Endothelial cell of umbilical vein (primary cell): ENCODE measurements at regions not wholly inside any gene's neighbourhood (a gene's known extent, or its start where the extent isn't known, plus 50 kb on each side); places are given as distances from the start of the nearest gene placed in this dataset.

Experiments
- BruUV-seq: library from RNA; stranded (reverse); fragments of 400-500 nt; replicated peaks from 2 replicates; lab custom pipeline; 2021; lab: Mats Ljungman, UMichigan
- CTCF ChIA-PET: fragments of 300-600, 350-600 bp; sonication (Branson Sonifier 250); formaldehyde crosslinking; loops from one replicate; lab custom pipeline; 2021; ENCODE audit warnings: antibody characterized with exemption, inconsistent platforms; lab: Charles Lee
- POLR2A ChIA-PET: fragments of 300-600, 350-600 bp; sonication (Branson Sonifier 250); formaldehyde crosslinking; loops from one replicate; lab custom pipeline; 2021; ENCODE audit warnings: antibody characterized with exemption, inconsistent platforms; lab: Charles Lee
- DNase-seq: peaks from one replicate; pipeline ENCODE4 v3.0.0-alpha.2; 2011; ENCODE audit warnings: low read depth, low spot score
- FAIRE-seq: peaks from 2 replicates; lab custom pipeline; 2011; peaks lifted over from hg19 to GRCh38; lab: Jason Lieb, UNC
- H2AFZ ChIP-seq: 2 replicates; pipeline ENCODE4 v1.6.0; 2012; ENCODE audit warnings: low read depth, low read length, control low read depth, inconsistent platforms
- H3K27ac ChIP-seq: 2 replicates; pipeline ENCODE4 v1.5.1; 2011; ENCODE audit warnings: low read depth, mild to moderate bottlenecking, control low read depth, low read length, moderate library complexity; ENCODE audit not compliant: insufficient read depth
- H3K27me3 ChIP-seq, 2 experiments: 2 replicates each; pipeline versions ENCODE4 v1.6.0 to v1.6.1; 2011; ENCODE audit warnings: low read length in 2 of 2, mixed read lengths in 1 of 2; ENCODE audit not compliant: control insufficient read depth in 2 of 2, insufficient read depth in 2 of 2
- H3K36me3 ChIP-seq, 2 experiments: 2 replicates in 1 of 2; 3 replicates in 1 of 2; pipeline ENCODE4 v1.5.1; 2011; ENCODE audit warnings: low read length in 2 of 2, mild to moderate bottlenecking in 1 of 2, moderate library complexity in 1 of 2; ENCODE audit not compliant: control insufficient read depth in 2 of 2, insufficient read depth in 2 of 2; ENCODE audit errors: extremely low read depth in 1 of 2
- H3K4me1 ChIP-seq: 3 replicates; pipeline ENCODE4 v1.5.1; 2011; ENCODE audit warnings: mild to moderate bottlenecking, low read length; ENCODE audit not compliant: control insufficient read depth, insufficient read depth; ENCODE audit errors: extremely low read depth
- H3K4me2 ChIP-seq: 2 replicates; pipeline ENCODE4 v1.6.1; 2011; ENCODE audit warnings: low read length, control low read depth, mixed read lengths; ENCODE audit not compliant: insufficient read depth
- H3K4me3 ChIP-seq, 3 experiments: fragments of 200-600 bp in 1 of 3; sonication (generic), shearing (Covaris generic) in 1 of 3; replicated peaks in 1 of 3; 2 replicates each; pipeline ENCODE4 v1.5.1; 2011 to 2016; ENCODE audit warnings: control low read depth in 3 of 3, low read length in 3 of 3, mild to moderate bottlenecking in 2 of 3, inconsistent platforms in 1 of 3, low read depth in 1 of 3, moderate library complexity in 1 of 3; ENCODE audit not compliant: insufficient read depth in 1 of 3
- H3K79me2 ChIP-seq: 2 replicates; pipeline ENCODE4 v1.6.0; 2012; ENCODE audit warnings: low read length, inconsistent platforms; ENCODE audit not compliant: control insufficient read depth, insufficient read depth
- H3K9ac ChIP-seq: replicated peaks from 2 replicates; pipeline ENCODE3; 2011; ENCODE audit warnings: low read length, control low read depth; ENCODE audit not compliant: insufficient read depth; ENCODE audit errors: extremely low read depth
- H3K9me1 ChIP-seq: replicated peaks from 3 replicates; pipeline ENCODE4 v1.6.0; 2011; ENCODE audit warnings: mild to moderate bottlenecking, low read length; ENCODE audit not compliant: control insufficient read depth, insufficient read depth; ENCODE audit errors: extremely low read depth
- H3K9me3 ChIP-seq: replicated peaks from 2 replicates; pipeline ENCODE4 v1.5.1; 2012; ENCODE audit warnings: low read length, inconsistent platforms; ENCODE audit not compliant: control insufficient read depth, insufficient read depth
- H4K20me1 ChIP-seq: replicated peaks from 2 replicates; pipeline ENCODE3; 2011; ENCODE audit warnings: mild to moderate bottlenecking, low read length; ENCODE audit not compliant: control insufficient read depth, insufficient read depth; ENCODE audit errors: extremely low read depth
- EZH2 ChIP-seq: IDR thresholded peaks from 2 replicates; pipeline ENCODE4 v1.6.1; 2012; ENCODE audit warnings: borderline replicate concordance, low read depth, mild to moderate bottlenecking, moderate library complexity, low read length, inconsistent platforms; ENCODE audit not compliant: severe bottlenecking
- FOS ChIP-seq: IDR thresholded peaks from 2 replicates; pipeline ENCODE4 v1.6.1; 2011; ENCODE audit warnings: mild to moderate bottlenecking, low read length, moderate library complexity, borderline replicate concordance; ENCODE audit not compliant: insufficient read depth
- GATA2 ChIP-seq: IDR thresholded peaks from 2 replicates; pipeline ENCODE4 v1.7.0; 2011; ENCODE audit warnings: low read depth, mild to moderate bottlenecking, moderate library complexity, mixed read lengths, low read length; ENCODE audit not compliant: insufficient read length, insufficient read depth
- JUN ChIP-seq: IDR thresholded peaks from 2 replicates; pipeline ENCODE4 v1.6.1; 2011; ENCODE audit warnings: borderline replicate concordance, low read depth; ENCODE audit not compliant: insufficient read length, insufficient read depth
- MYC ChIP-seq: IDR thresholded peaks from one replicate; pipeline ENCODE4 v1.6.1; 2011; ENCODE audit warnings: mild to moderate bottlenecking, low read depth, low read length
- POLR2A ChIP-seq: IDR thresholded peaks from 2 replicates; pipeline ENCODE4 v1.6.1; 2012; ENCODE audit warnings: low read depth, mild to moderate bottlenecking, control low read depth, low read length
- POLR2AphosphoS5 ChIP-seq: IDR thresholded peaks from 2 replicates; pipeline ENCODE4 v1.6.1; 2012; ENCODE audit warnings: low read depth, mild to moderate bottlenecking, control low read depth, low read length, moderate library complexity; ENCODE audit not compliant: insufficient read depth
- dilution Hi-C: fragments of 300-500 bp; cut with MboI; formaldehyde crosslinking; loops from one replicate; pipeline ENCODE4 v1.15.0; 2019; ENCODE audit warnings: low sequenced_read_pairs; ENCODE audit not compliant: extremely low pct_ligation_motif_present
- intact Hi-C: fragments of 100-400 bp; cut with micrococcal nuclease; formaldehyde crosslinking; loops from one replicate; pipeline ENCODE4 v1.10.0; 2022
- TF ChIP-seq, protein P1 (sequence below), 2 donors: IDR thresholded peaks; 1 replicate in 1 of 2; 2 replicates in 1 of 2; pipeline ENCODE4 v1.5.1; 2011; ENCODE audit warnings: low read length in 2 of 2, mild to moderate bottlenecking in 2 of 2, moderate library complexity in 2 of 2, control low read depth in 1 of 2, inconsistent platforms in 1 of 2, low read depth in 1 of 2; ENCODE audit not compliant: insufficient read depth in 1 of 2; ENCODE audit errors: extremely low read depth in 1 of 2
- TF ChIP-seq, protein P2 (sequence below): IDR thresholded peaks from 2 replicates; pipeline ENCODE4 v1.6.1; 2011; ENCODE audit not compliant: insufficient read depth, insufficient read length

DNA sequence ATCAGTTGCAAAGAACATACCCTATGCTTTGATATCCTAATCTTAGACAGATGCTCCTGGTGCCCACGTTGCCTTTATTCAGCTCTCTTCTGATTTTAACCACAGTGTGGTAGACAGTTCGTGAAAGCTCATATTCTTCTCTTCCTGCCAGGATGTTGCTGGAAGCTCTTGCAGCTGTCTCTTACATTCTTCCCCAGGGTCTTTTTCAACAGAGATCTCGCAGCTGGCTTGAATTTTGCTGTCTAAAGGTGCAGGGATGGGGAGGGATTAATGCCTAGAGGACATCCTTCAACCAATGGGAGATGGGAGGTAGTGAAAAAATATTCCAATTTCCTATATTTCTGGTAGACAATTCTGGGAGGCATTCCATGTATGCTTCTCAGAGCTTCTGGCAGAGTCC lies 150.0 kb upstream of the APP start:
- no peaks in the 10 kb centered on the region for H3K9me3 ChIP-seq
- H2AFZ ChIP-seq, result no peak overlapping the region
- H3K4me2 ChIP-seq, result no peak overlapping the region
- no peaks in the 10 kb centered on the region for H3K27me3 ChIP-seq
- H3K4me1 ChIP-seq, result no peaks in the 10 kb centered on the region
- H3K36me3 ChIP-seq, result no peaks in the 10 kb centered on the region
- no peak overlapping the region for H3K4me3 ChIP-seq
- no peak overlapping the region for H3K27ac ChIP-seq
- TF ChIP-seq, protein P1, sequence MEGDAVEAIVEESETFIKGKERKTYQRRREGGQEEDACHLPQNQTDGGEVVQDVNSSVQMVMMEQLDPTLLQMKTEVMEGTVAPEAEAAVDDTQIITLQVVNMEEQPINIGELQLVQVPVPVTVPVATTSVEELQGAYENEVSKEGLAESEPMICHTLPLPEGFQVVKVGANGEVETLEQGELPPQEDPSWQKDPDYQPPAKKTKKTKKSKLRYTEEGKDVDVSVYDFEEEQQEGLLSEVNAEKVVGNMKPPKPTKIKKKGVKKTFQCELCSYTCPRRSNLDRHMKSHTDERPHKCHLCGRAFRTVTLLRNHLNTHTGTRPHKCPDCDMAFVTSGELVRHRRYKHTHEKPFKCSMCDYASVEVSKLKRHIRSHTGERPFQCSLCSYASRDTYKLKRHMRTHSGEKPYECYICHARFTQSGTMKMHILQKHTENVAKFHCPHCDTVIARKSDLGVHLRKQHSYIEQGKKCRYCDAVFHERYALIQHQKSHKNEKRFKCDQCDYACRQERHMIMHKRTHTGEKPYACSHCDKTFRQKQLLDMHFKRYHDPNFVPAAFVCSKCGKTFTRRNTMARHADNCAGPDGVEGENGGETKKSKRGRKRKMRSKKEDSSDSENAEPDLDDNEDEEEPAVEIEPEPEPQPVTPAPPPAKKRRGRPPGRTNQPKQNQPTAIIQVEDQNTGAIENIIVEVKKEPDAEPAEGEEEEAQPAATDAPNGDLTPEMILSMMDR (IDR thresholded peaks at IDR 0.05; ENCODE audit: extremely low read depth in 1 of 2, insufficient read depth in 1 of 2, low read depth in 1 of 2, low read length in 2 of 2), result no peak
- TF ChIP-seq JUN (no peak), FOS (no peak), MYC (no peak), POLR2AphosphoS5 (no peak), EZH2 (no peak), GATA2 (no peak), POLR2A (no peak)
- TF ChIP-seq, protein P2, sequence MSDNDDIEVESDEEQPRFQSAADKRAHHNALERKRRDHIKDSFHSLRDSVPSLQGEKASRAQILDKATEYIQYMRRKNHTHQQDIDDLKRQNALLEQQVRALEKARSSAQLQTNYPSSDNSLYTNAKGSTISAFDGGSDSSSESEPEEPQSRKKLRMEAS, result no peak
- no peak overlapping the region for H3K9ac ChIP-seq
- no peak for DNase-seq
- BruUV-seq, result no TSS peak
- POLR2A ChIA-PET, result no interaction called here
- H4K20me1 ChIP-seq, result no peaks in the 10 kb centered on the region
- dilution Hi-C loops (no loop called here), intact Hi-C loops (no loop called here)
- no peaks in the 10 kb centered on the region for H3K79me2 ChIP-seq
- H3K9me1 ChIP-seq, result no peaks in the 10 kb centered on the region
- CTCF ChIA-PET, result no interaction called here
- no peak for FAIRE-seq
